A549 (cell line): ENCODE measurements at regions not wholly inside any gene's neighbourhood (a gene's known extent, or its start where the extent isn't known, plus 50 kb on each side); places are given as distances from the start of the nearest gene placed in this dataset.
"Not testable (repeated sequence)": the region's sequence is repeated elsewhere in the genome, so short reads cannot be mapped to it uniquely, and the experiment has no call there.

Experiments used
- ATAC-seq, 2 experiments: fragments of 200-7000 bp in 1 of 2; fragments of >200 bp in 1 of 2; cut with Nextera tagmentation in 1 of 2; cut with Tn5 transposase in 1 of 2; 3 replicates each; pipeline versions ENCODE4 v1.8.0 to v1.9.1; 2018 to 2020; ENCODE audit warnings: mild to moderate bottlenecking in 1 of 2, moderate library complexity in 1 of 2
- CTCF ChIA-PET: fragments of 300-600 bp; sonication (Branson Sonifier 250); formaldehyde crosslinking; extraction: SDS; loops from one replicate; lab custom pipeline; 2021; ENCODE audit warnings: antibody characterized with exemption, inconsistent platforms; lab: Yijun Ruan, JAX
- POLR2A ChIA-PET: fragments of 350-600 bp; formaldehyde crosslinking; extraction: SDS; loops from one replicate; lab custom pipeline; 2021; ENCODE audit warnings: antibody characterized with exemption, inconsistent platforms; lab: Yijun Ruan, JAX
- DNase-seq, 2 experiments: peaks; one replicate each; pipeline versions ENCODE4 v3.0.0 to v3.0.0-alpha.2; 2011 to 2016; ENCODE audit warnings: low read depth in 1 of 2, low spot score in 1 of 2
- FAIRE-seq: peaks from 2 replicates; lab custom pipeline; 2011; peaks lifted over from hg19 to GRCh38; lab: Jason Lieb, UNC
- H3K27ac ChIP-seq, 2 experiments: fragments of >200 bp; sonication (Bioruptor Twin); formaldehyde crosslinking; 3 replicates each; pipeline ENCODE4 v1.5.1; 2016 to 2017
- H3K4me1 ChIP-seq: fragments of >200 bp; sonication (Bioruptor Twin); formaldehyde crosslinking; 3 replicates; pipeline ENCODE4 v1.6.1; 2016
- H3K4me2 ChIP-seq: fragments of >200 bp; sonication (Bioruptor Twin); formaldehyde crosslinking; 3 replicates; pipeline ENCODE4 v1.6.1; 2016
- H3K4me3 ChIP-seq: fragments of >200 bp; sonication (Bioruptor Twin); formaldehyde crosslinking; 3 replicates; pipeline ENCODE4 v1.5.1; 2016
- H3K9me3 ChIP-seq: fragments of >200 bp; sonication (Bioruptor Twin); formaldehyde crosslinking; 3 replicates; pipeline ENCODE4 v1.6.1; 2016
- BHLHE40 ChIP-seq: IDR thresholded peaks from 2 replicates; pipeline ENCODE4 v1.6.1; 2012; ENCODE audit warnings: low read depth, low read length, inconsistent platforms
- CBX8 ChIP-seq: fragments of 200-600 bp; sonication (generic); IDR thresholded peaks from 2 replicates; pipeline ENCODE4 v1.6.1; 2016
- CHD2 ChIP-seq: fragments of 150-350 bp; IDR thresholded peaks from 2 replicates; pipeline ENCODE4 v1.6.1; 2014; ENCODE audit warnings: low read length; ENCODE audit not compliant: partially characterized antibody
- CTCF ChIP-seq: fragments of >200 bp; sonication (Bioruptor Twin); formaldehyde crosslinking; IDR thresholded peaks from 3 replicates; pipeline ENCODE4 v1.5.1; 2016
- EP300 ChIP-seq, 2 experiments: fragments of >200 bp; sonication (Bioruptor Twin); formaldehyde crosslinking; IDR thresholded peaks; 2 replicates in 1 of 2; 3 replicates in 1 of 2; pipeline ENCODE4 v1.6.1; 2016 to 2017
- ESRRA ChIP-seq: fragments of 150-350 bp; IDR thresholded peaks from 2 replicates; pipeline ENCODE4 v1.6.1; 2014; ENCODE audit warnings: mild to moderate bottlenecking, low read length, borderline replicate concordance
- FOXS1 ChIP-seq: fragments of 250-450 bp; sonication (Bioruptor Pico); IDR thresholded peaks from 2 replicates; pipeline ENCODE4 v1.5.0; 2020; ENCODE audit warnings: mild to moderate bottlenecking, moderate library complexity
- HES2 ChIP-seq: fragments of >200 bp; sonication (Bioruptor Twin); formaldehyde crosslinking; IDR thresholded peaks from 2 replicates; pipeline ENCODE4 v1.6.1; 2016
- HOXA7 ChIP-seq: fragments of 250-450 bp; sonication (Bioruptor Pico); IDR thresholded peaks from 2 replicates; pipeline ENCODE4 v1.5.0; 2020; ENCODE audit warnings: mild to moderate bottlenecking, moderate library complexity
- HOXB13 ChIP-seq: fragments of 250-450 bp; sonication (Bioruptor Pico); IDR thresholded peaks from 2 replicates; pipeline ENCODE4 v1.5.0; 2020; ENCODE audit warnings: low read depth, mild to moderate bottlenecking, moderate library complexity
- JUN ChIP-seq, 2 experiments: fragments of >200 bp; sonication (Bioruptor Twin); formaldehyde crosslinking; IDR thresholded peaks; 2 replicates in 1 of 2; 3 replicates in 1 of 2; pipeline ENCODE4 v1.6.1; 2016 to 2017
- JUNB ChIP-seq: fragments of >200 bp; sonication (Bioruptor Twin); formaldehyde crosslinking; IDR thresholded peaks from 2 replicates; pipeline ENCODE4 v1.6.1; 2016
- KDM5A ChIP-seq: fragments of 200-600 bp; sonication (generic); IDR thresholded peaks from 2 replicates; pipeline ENCODE4 v1.6.1; 2016; ENCODE audit warnings: antibody characterized with exemption, mild to moderate bottlenecking
- MAFK ChIP-seq: fragments of 450-650 bp; IDR thresholded peaks from 2 replicates; pipeline ENCODE4 v1.6.1; 2014; ENCODE audit not compliant: partially characterized antibody
- NR3C1 ChIP-seq: fragments of >200 bp; sonication (Bioruptor Twin); formaldehyde crosslinking; IDR thresholded peaks from 3 replicates; pipeline ENCODE4 v1.6.1; 2017
- RAD21 ChIP-seq, 2 experiments: fragments of >200 bp in 1 of 2; sonication (Bioruptor Twin) in 1 of 2; formaldehyde crosslinking in 1 of 2; IDR thresholded peaks in 1 of 2; conservative IDR thresholded peaks in 1 of 2; 2 replicates in 1 of 2; 3 replicates in 1 of 2; pipeline ENCODE4 v1.6.1; 2012 to 2018; ENCODE audit warnings: inconsistent platforms in 1 of 2
- REST ChIP-seq: fragments of 200-600 bp; sonication (generic); IDR thresholded peaks from 2 replicates; pipeline ENCODE4 v1.6.1; 2016; ENCODE audit warnings: antibody characterized with exemption, mild to moderate bottlenecking, moderate library complexity
- RFX5 ChIP-seq: fragments of 450-650 bp; IDR thresholded peaks from 2 replicates; pipeline ENCODE4 v1.7.1; 2014; ENCODE audit warnings: antibody characterized with exemption, mild to moderate bottlenecking, moderate library complexity
- SMC3 ChIP-seq: fragments of >200 bp; sonication (Bioruptor Twin); formaldehyde crosslinking; IDR thresholded peaks from 3 replicates; pipeline ENCODE4 v1.6.1; 2018; ENCODE audit warnings: inconsistent platforms
- TFCP2L1 ChIP-seq: fragments of 250-450 bp; sonication (Bioruptor Pico); IDR thresholded peaks from 2 replicates; pipeline ENCODE4 v1.5.0; 2021; ENCODE audit warnings: mild to moderate bottlenecking
- TP53 ChIP-seq: fragments of 250-450 bp; sonication (Bioruptor Pico); IDR thresholded peaks from 2 replicates; pipeline ENCODE4 v1.5.0; 2021; ENCODE audit warnings: mild to moderate bottlenecking, moderate library complexity
- WGBS: methylation state at CpG from one replicate; pipeline ENCODE4 v1.1.6; 2017; ENCODE audit errors: missing lambda C conversion rate; 5-methylcytosine and 5-hydroxymethylcytosine counted together
- TF ChIP-seq, protein P1 (sequence below): IDR thresholded peaks from 2 replicates; pipeline ENCODE4 v1.6.1; 2012
- TF ChIP-seq, protein P2 (sequence below): fragments of 450-650 bp; IDR thresholded peaks from 2 replicates; pipeline ENCODE4 v1.6.1; 2014; ENCODE audit warnings: antibody characterized with exemption
- TF ChIP-seq, protein P3 (sequence below): fragments of 250-450 bp; sonication (Bioruptor Pico); IDR thresholded peaks from 2 replicates; pipeline ENCODE4 v1.5.0; 2020; ENCODE audit warnings: low read depth, mild to moderate bottlenecking, moderate library complexity

GRCh38 chrX:93454509-93454908, 218.9 kb downstream of the NAP1L3 start:
- ChIA-PET POLR2A (no interaction called here), CTCF (no interaction called here)
- Histone ChIP-seq H3K4me2 (no peak overlapping the region), H3K27ac (no peak overlapping the region), H3K4me1 (no peaks in the 10 kb centered on the region), H3K9me3 (no peaks in the 10 kb centered on the region), H3K4me3 (no peak overlapping the region)
- ATAC-seq (no peak), DNase-seq (no peak), FAIRE-seq (no peak)
- WGBS, result 0% methylated on average over 1 of the region's 1 CpG
- no peak for TF ChIP-seq HES2
- no peak for TF ChIP-seq NR3C1
- peak; percentile 38 for TF ChIP-seq MAFK
- TF ChIP-seq TFCP2L1 (CRISPR knock-in tag), result no peak

- ATAC-seq, DNase-seq, POLR2A ChIA-PET, FAIRE-seq, H3K4me2 ChIP-seq, H3K27ac ChIP-seq, H3K4me1 ChIP-seq, H3K4me3 ChIP-seq, CTCF ChIA-PET, H3K9me3 ChIP-seq: not testable (repeated sequence)
- 22% methylated on average over 3 of the region's 6 CpGs for WGBS
Measured at GRCh38 chrX:93434721-93435120, 238.7 kb downstream of the NAP1L3 start.

DNA sequence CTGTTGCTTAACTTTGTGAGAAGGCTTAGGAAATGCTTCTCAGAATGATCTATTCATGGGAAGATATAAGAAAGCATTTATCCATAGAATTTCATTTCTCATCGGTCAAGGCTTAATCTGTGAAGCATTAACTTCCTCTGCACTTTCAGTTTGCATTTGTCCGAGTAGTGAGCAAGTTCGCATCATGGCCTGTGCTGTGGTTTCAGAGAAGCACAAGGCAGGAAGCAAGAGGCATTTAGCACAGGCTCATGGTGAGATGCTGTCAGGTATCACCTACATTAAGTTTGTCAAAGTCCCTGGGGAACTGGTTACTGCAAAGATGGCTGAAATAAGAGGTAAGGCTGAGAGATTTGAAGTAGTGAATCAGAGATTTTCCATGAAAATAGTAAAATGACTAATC, 244.9 kb downstream of the NAP1L3 start:
- WGBS, result 71% methylated on average over 3 of the region's 3 CpGs
- POLR2A ChIA-PET, result no interaction called here
- Histone ChIP-seq H3K4me3 (no peak overlapping the region), H3K27ac (no peak overlapping the region), H3K4me1 (no peaks in the 10 kb centered on the region), H3K4me2 (no peak overlapping the region), H3K9me3 (no peaks in the 10 kb centered on the region)
- TF ChIP-seq CBX8, result no peak
- TF ChIP-seq HOXB13 (CRISPR knock-in tag), result no peak
- TF ChIP-seq JUN (IDR thresholded peaks at IDR 0.05), result no peak
- no peak for TF ChIP-seq BHLHE40
- TF ChIP-seq, protein P1, sequence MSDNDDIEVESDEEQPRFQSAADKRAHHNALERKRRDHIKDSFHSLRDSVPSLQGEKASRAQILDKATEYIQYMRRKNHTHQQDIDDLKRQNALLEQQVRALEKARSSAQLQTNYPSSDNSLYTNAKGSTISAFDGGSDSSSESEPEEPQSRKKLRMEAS, result no peak
- no peak for TF ChIP-seq TP53 (CRISPR knock-in tag)
- TF ChIP-seq EP300 (IDR thresholded peaks at IDR 0.05), result no peak
- no peak for TF ChIP-seq RFX5
- no peak for TF ChIP-seq HOXA7 (CRISPR knock-in tag)
- no peak for TF ChIP-seq SMC3
- no peak for TF ChIP-seq JUNB
- no peak for FAIRE-seq
- DNase-seq, result no peak
- no peak for ATAC-seq
- CTCF ChIA-PET, result no interaction called here

DNA sequence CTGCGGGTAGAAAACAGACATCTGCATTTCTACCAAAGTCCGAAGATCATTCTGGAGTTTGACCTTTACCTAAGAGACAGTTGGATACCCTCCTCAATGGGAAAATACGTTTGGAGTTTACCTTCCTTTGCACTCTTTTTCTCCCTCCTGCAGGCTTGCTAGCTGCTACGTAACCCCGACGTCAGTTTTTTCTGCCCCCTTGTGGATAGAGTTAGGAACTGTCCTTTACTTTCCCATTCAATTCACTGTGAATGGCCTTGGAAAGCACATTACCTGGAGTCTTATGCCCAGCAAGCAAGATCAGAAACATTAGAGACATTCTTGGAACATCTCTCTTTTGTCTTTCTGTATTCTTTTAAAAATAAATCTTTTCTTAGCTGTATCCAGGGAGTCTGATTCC, 250.7 kb downstream of the NAP1L3 start:
- H3K27ac ChIP-seq, result no peak overlapping the region
- 4% methylated on average over 6 of the region's 6 CpGs for whole genome bisulfite sequencing
- CTCF ChIA-PET, result no interaction called here
- no peak for FAIRE-seq
- H3K4me3 ChIP-seq, result no peak overlapping the region
- H3K4me1 ChIP-seq, result no peaks in the 10 kb centered on the region
- POLR2A ChIA-PET, result no interaction called here
- H3K9me3 ChIP-seq, result no peaks in the 10 kb centered on the region
- H3K4me2 ChIP-seq, result no peak overlapping the region
- peak in 1 of 2 experiments; percentile 20 for DNase-seq
- peak in 1 of 2 experiments; percentile 67; a peak in 2 of 6 replicates for ATAC-seq
- TF ChIP-seq, protein P2, sequence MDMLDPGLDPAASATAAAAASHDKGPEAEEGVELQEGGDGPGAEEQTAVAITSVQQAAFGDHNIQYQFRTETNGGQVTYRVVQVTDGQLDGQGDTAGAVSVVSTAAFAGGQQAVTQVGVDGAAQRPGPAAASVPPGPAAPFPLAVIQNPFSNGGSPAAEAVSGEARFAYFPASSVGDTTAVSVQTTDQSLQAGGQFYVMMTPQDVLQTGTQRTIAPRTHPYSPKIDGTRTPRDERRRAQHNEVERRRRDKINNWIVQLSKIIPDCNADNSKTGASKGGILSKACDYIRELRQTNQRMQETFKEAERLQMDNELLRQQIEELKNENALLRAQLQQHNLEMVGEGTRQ, result no peak
- TF ChIP-seq KDM5A (no peak), RAD21 (conservative IDR thresholded peaks at IDR 0.05 in 1 of 2, IDR thresholded peaks at IDR 0.05 in 1 of 2) (0 out of 5 replicates have a peak, but pooled peaks of 1 of the 2 experiments have one; percentile 2), CHD2 (no peak), REST (no peak), CTCF (peak; percentile 14; the same call in 1 of the 3 replicates), SMC3 (no peak), ESRRA (no peak), FOXS1 (CRISPR knock-in tag) (no peak), CBX8 (no peak)
- TF ChIP-seq, protein P3, sequence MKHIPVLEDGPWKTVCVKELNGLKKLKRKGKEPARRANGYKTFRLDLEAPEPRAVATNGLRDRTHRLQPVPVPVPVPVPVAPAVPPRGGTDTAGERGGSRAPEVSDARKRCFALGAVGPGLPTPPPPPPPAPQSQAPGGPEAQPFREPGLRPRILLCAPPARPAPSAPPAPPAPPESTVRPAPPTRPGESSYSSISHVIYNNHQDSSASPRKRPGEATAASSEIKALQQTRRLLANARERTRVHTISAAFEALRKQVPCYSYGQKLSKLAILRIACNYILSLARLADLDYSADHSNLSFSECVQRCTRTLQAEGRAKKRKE (CRISPR knock-in tag), result no peak
